IMR-90 (cell line): ENCODE measurements at regions not wholly inside any gene's neighbourhood (a gene's known extent, or its start where the extent isn't known, plus 50 kb on each side); places are given as distances from the start of the nearest gene placed in this dataset.

Experiments
- ATAC-seq: fragments of 200-7000 bp; cut with Tn5 transposase; 2 replicates; pipeline ENCODE4 v1.9.1; 2020; ENCODE audit warnings: low read depth, mild to moderate bottlenecking, moderate library complexity
- BruUV-seq: library from RNA; stranded (reverse); fragments of 400-500 nt; replicated peaks from 2 replicates; lab custom pipeline; 2021; lab: Mats Ljungman, UMichigan
- CTCF ChIA-PET: fragments of 300-600 bp; formaldehyde crosslinking; extraction: SDS; loops from one replicate; lab custom pipeline; 2021; ENCODE audit warnings: antibody characterized with exemption; lab: Yijun Ruan, JAX
- POLR2A ChIA-PET: fragments of 300-600 bp; sonication (Branson Sonifier 250); formaldehyde crosslinking; loops from one replicate; lab custom pipeline; 2022; ENCODE audit warnings: antibody characterized with exemption; ENCODE audit not compliant: unreplicated experiment; lab: Charles Lee
- DNase-seq: peaks from one replicate; pipeline ENCODE4 v3.0.0; 2013
- H2AFZ ChIP-seq: replicated peaks from 2 replicates; pipeline ENCODE3; 2013; ENCODE audit warnings: low read length, mild to moderate bottlenecking; ENCODE audit not compliant: poor library complexity
- H2AK5ac ChIP-seq: 2 replicates; pipeline ENCODE4 v1.6.1; 2013; ENCODE audit warnings: low read depth, low read length, inconsistent platforms
- H2AK9ac ChIP-seq: replicated peaks from 2 replicates; pipeline ENCODE3; 2013; ENCODE audit warnings: mild to moderate bottlenecking, low read depth, low read length, moderate library complexity; ENCODE audit not compliant: poor library complexity
- H2BK120ac ChIP-seq: 2 replicates; pipeline ENCODE4 v1.6.1; 2013; ENCODE audit warnings: low read depth, low read length, inconsistent platforms
- H2BK15ac ChIP-seq: 3 replicates; pipeline ENCODE4 v1.6.1; 2013; ENCODE audit warnings: low read depth, low read length, inconsistent platforms
- H2BK20ac ChIP-seq: 2 replicates; pipeline ENCODE4 v1.6.1; 2013; ENCODE audit warnings: low read depth, mild to moderate bottlenecking, inconsistent platforms, low read length, moderate library complexity
- H2BK5ac ChIP-seq: 2 replicates; pipeline ENCODE4 v1.6.1; 2013; ENCODE audit warnings: mild to moderate bottlenecking, low read depth, low read length, inconsistent platforms; ENCODE audit not compliant: poor library complexity, severe bottlenecking
- H3K14ac ChIP-seq: replicated peaks from 2 replicates; pipeline ENCODE4 v1.6.1; 2013; ENCODE audit warnings: low read depth, low read length, inconsistent platforms
- H3K18ac ChIP-seq: 2 replicates; pipeline ENCODE4 v1.6.1; 2013; ENCODE audit warnings: low read depth, low read length, control low read depth
- H3K23ac ChIP-seq: 2 replicates; pipeline ENCODE4 v1.6.1; 2013; ENCODE audit warnings: low read depth, low read length, inconsistent platforms
- H3K27ac ChIP-seq: 2 replicates; pipeline ENCODE4 v1.5.1; 2013; ENCODE audit warnings: mild to moderate bottlenecking, control low read depth, low read length; ENCODE audit not compliant: insufficient read depth
- H3K27me3 ChIP-seq: 2 replicates; pipeline ENCODE4 v1.6.1; 2013; ENCODE audit warnings: low read length; ENCODE audit not compliant: control insufficient read depth, insufficient read depth
- H3K36me3 ChIP-seq: 2 replicates; pipeline ENCODE4 v1.6.1; 2013; ENCODE audit warnings: low read length, mixed read lengths; ENCODE audit not compliant: control insufficient read depth, insufficient read depth
- H3K4ac ChIP-seq: 2 replicates; pipeline ENCODE4 v1.6.1; 2013; ENCODE audit warnings: low read depth, low read length, inconsistent platforms
- H3K4me1 ChIP-seq: 2 replicates; pipeline ENCODE4 v1.6.1; 2013; ENCODE audit warnings: low read length, mixed read lengths; ENCODE audit not compliant: control insufficient read depth, insufficient read depth
- H3K4me2 ChIP-seq: 2 replicates; pipeline ENCODE4 v1.6.1; 2013; ENCODE audit warnings: low read depth, mild to moderate bottlenecking, control low read depth, low read length, moderate library complexity
- H3K4me3 ChIP-seq: 2 replicates; pipeline ENCODE4 v1.5.1; 2013; ENCODE audit warnings: low read depth, mild to moderate bottlenecking, control low read depth, low read length, moderate library complexity; ENCODE audit not compliant: insufficient read depth
- H3K56ac ChIP-seq: 2 replicates; pipeline ENCODE4 v1.6.1; 2013; ENCODE audit warnings: low read length, inconsistent platforms; ENCODE audit not compliant: insufficient read depth; ENCODE audit errors: extremely low read depth
- H3K79me1 ChIP-seq, 2 experiments: 2 replicates each; pipeline ENCODE4 v1.6.1; 2013; ENCODE audit warnings: low read length in 2 of 2, inconsistent platforms in 1 of 2, low read depth in 1 of 2
- H3K9ac ChIP-seq: 2 replicates; pipeline ENCODE4 v1.6.1; 2013; ENCODE audit warnings: low read depth, low read length, control low read depth
- H3K9me1 ChIP-seq: 2 replicates; pipeline ENCODE4 v1.6.1; 2013; ENCODE audit warnings: low read length, inconsistent platforms; ENCODE audit not compliant: insufficient read depth
- H3K9me3 ChIP-seq: 2 replicates; pipeline ENCODE4 v1.6.1; 2013; ENCODE audit warnings: low read length; ENCODE audit not compliant: control insufficient read depth, insufficient read depth
- H4K20me1 ChIP-seq: 2 replicates; pipeline ENCODE4 v1.6.1; 2013; ENCODE audit warnings: low read length, inconsistent platforms; ENCODE audit not compliant: insufficient read depth
- H4K5ac ChIP-seq: 2 replicates; pipeline ENCODE4 v1.6.1; 2013; ENCODE audit warnings: mild to moderate bottlenecking, low read depth, low read length, control low read depth
- H4K8ac ChIP-seq, 2 experiments: 2 replicates each; pipeline ENCODE4 v1.6.1; 2013; ENCODE audit warnings: low read depth in 2 of 2, low read length in 2 of 2, control low read depth in 1 of 2, inconsistent platforms in 1 of 2
- H4K91ac ChIP-seq: 2 replicates; pipeline ENCODE4 v1.6.1; 2013; ENCODE audit warnings: low read depth, low read length, inconsistent platforms; ENCODE audit not compliant: insufficient read depth
- MAZ ChIP-seq: IDR thresholded peaks from 2 replicates; pipeline ENCODE4 v1.6.1; 2012; ENCODE audit warnings: low read depth, mild to moderate bottlenecking, low read length, improper control_type of control experiment, moderate library complexity, borderline replicate concordance
- POLR2A ChIP-seq: IDR thresholded peaks from 2 replicates; pipeline ENCODE4 v1.6.1; 2012; ENCODE audit warnings: mild to moderate bottlenecking, low read depth, low read length
- RAD21 ChIP-seq: IDR thresholded peaks from 2 replicates; pipeline ENCODE4 v1.6.1; 2012; ENCODE audit warnings: low read length, improper control_type of control experiment
- WGBS, 2 experiments: methylation state at CpG; one replicate each; pipeline versions ENCODE4 v1.1.5 to v1.1.7; 2013; ENCODE audit warnings: missing lambda C conversion rate in 2 of 2; ENCODE audit not compliant: insufficient read length in 1 of 2; ENCODE audit errors: extremely low coverage in 2 of 2; 5-methylcytosine and 5-hydroxymethylcytosine counted together
- dilution Hi-C: fragments of 300-500 bp; cut with HindIII; formaldehyde crosslinking; loops from one replicate; pipeline ENCODE4 v1.14.3; 2018; ENCODE audit warnings: low sequenced_read_pairs; ENCODE audit not compliant: unreplicated experiment
- in situ Hi-C: fragments of 300-500 bp; cut with MboI; formaldehyde crosslinking; loops from 3 replicates; pipeline ENCODE4 v1.14.3; 2019; ENCODE audit warnings: low sequenced_read_pairs, inconsistent platforms, mixed read lengths
- intact Hi-C: fragments of 100-400 bp; cut with micrococcal nuclease; formaldehyde crosslinking; loops from 2 replicates; pipeline ENCODE4 v1.10.0; 2022

DNA sequence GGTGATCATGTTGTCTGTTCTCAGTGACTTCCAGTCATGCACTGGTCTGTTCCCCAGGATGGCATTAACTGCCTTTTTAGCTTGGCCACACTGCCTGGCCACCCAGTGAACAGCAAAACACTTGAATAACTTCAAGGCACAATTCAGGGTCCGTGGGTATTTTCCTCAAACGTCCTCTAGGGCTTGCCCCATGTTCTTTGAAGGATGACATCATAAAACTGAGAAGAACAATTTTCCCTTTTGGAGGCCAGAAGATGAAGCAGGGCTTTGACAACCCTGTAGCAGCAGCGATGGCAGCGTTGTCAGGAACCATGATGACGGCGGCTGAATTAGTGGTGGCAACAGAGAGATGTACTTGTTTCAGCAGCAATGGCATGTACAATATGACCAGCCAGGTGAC, 465.9 kb upstream of the ONECUT1 start:
- Histone ChIP-seq H3K9me3 (peaks cover 21% of the 10 kb centered on the region), H4K91ac (no peak overlapping the region), H3K14ac (no peak overlapping the region), H3K36me3 (no peaks in the 10 kb centered on the region), H3K4ac (no peak overlapping the region), H3K79me1 (no peaks in the 10 kb centered on the region), H2AFZ (no peak overlapping the region), H2AK9ac (no peak overlapping the region), H3K4me3 (no peak overlapping the region), H3K27me3 (no peaks in the 10 kb centered on the region), H3K23ac (no peak overlapping the region), H3K27ac (no peak overlapping the region), H2BK120ac (no peak overlapping the region), H3K9me1 (no peaks in the 10 kb centered on the region), H2BK20ac (no peak overlapping the region), H3K56ac (no peak overlapping the region), H2BK5ac (no peak overlapping the region), H4K20me1 (no peaks in the 10 kb centered on the region), H2AK5ac (no peak overlapping the region), H3K4me2 (no peak overlapping the region), H3K18ac (no peak overlapping the region), H3K4me1 (no peaks in the 10 kb centered on the region), H2BK15ac (no peak overlapping the region), H4K5ac (no peak overlapping the region), H4K8ac (no peak overlapping the region), H3K9ac (no peak overlapping the region)
- no peak for ATAC-seq
- ChIA-PET CTCF (no interaction called here), POLR2A (no interaction called here)
- intact Hi-C loops (no loop called here), dilution Hi-C loops (no loop called here), in situ Hi-C loops (no loop called here)
- no peak for TF ChIP-seq POLR2A
- no peak for TF ChIP-seq MAZ
- TF ChIP-seq RAD21: no peak
- DNase-seq: no peak
- WGBS, 2 experiments: no CpG with 5 or more reads among the region's 6 CpGs
- no TSS peak for BruUV-seq
